GM21528 (cell line): ENCODE measurements at regions not wholly inside any gene's neighbourhood (a gene's known extent, or its start where the extent isn't known, plus 50 kb on each side); places are given as distances from the start of the nearest gene placed in this dataset.

Source experiments
- ATAC-seq: cut with Tn5 transposase; IDR thresholded peaks from one replicate; pipeline ENCODE4 v1.9.1; 2021; ENCODE audit warnings: mild to moderate bottlenecking, moderate library complexity; ENCODE audit not compliant: unreplicated experiment, low FRiP score

- no peak for ATAC-seq
These were observed 96.7 kb upstream of the FER start for GRCh38 chr5:108650997-108651396.

- no peak for ATAC-seq
These were observed 98.1 kb upstream of the FER start for GRCh38 chr5:108649646-108650045.

- no peak for ATAC-seq
These were observed 98.6 kb upstream of the FER start for GRCh38 chr5:108649106-108649505.

- ATAC-seq, result peak; percentile 98
These were observed 105.4 kb upstream of the FER start for GRCh38 chr5:108642170-108642906.

GRCh38 chr5:108641596-108641995 is 106.1 kb upstream of the FER start:
- no peak for ATAC-seq

- ATAC-seq, result no peak
These were observed 108.3 kb upstream of the FER start for GRCh38 chr5:108639366-108639765.

- ATAC-seq, result no peak
These were observed 109.7 kb upstream of the FER start for GRCh38 chr5:108638021-108638420.

GRCh38 chr5:108637134-108637533 is 110.6 kb upstream of the FER start:
- ATAC-seq, result no peak

- no peak for ATAC-seq
These were observed 111.4 kb upstream of the FER start for GRCh38 chr5:108636135-108636853.

- no peak for ATAC-seq
These were observed 112.9 kb upstream of the FER start for GRCh38 chr5:108634617-108635288.

- no peak for ATAC-seq
These were observed 113.6 kb upstream of the FER start for GRCh38 chr5:108634010-108634616.

- no peak for ATAC-seq
These were observed 117.7 kb upstream of the FER start for GRCh38 chr5:108629779-108630528.

GRCh38 chr5:108625654-108626053 is 122.0 kb upstream of the FER start:
- no peak for ATAC-seq

- no peak for ATAC-seq
These were observed 123.9 kb upstream of the FER start for GRCh38 chr5:108623826-108624225.

- ATAC-seq, result no peak
These were observed 127.2 kb upstream of the FER start for GRCh38 chr5:108620516-108620915.

GRCh38 chr5:108619815-108620214 is 127.9 kb upstream of the FER start:
- ATAC-seq, result no peak

- no peak for ATAC-seq
These were observed 129.9 kb upstream of the FER start for GRCh38 chr5:108617467-108618435.

- no peak for ATAC-seq
These were observed 132.5 kb upstream of the FER start for GRCh38 chr5:108615216-108615615.

GRCh38 chr5:108607421-108607820 is 140.3 kb upstream of the FER start:
- ATAC-seq, result no peak
